GM06990 (cell line): ENCODE measurements at regions not wholly inside any gene's neighbourhood (a gene's known extent, or its start where the extent isn't known, plus 50 kb on each side); places are given as distances from the start of the nearest gene placed in this dataset.

Source experiments
- DNase-seq: peaks from one replicate; pipeline ENCODE4 v3.0.0-alpha.2; 2011; ENCODE audit not compliant: insufficient read length; ENCODE audit errors: extremely low read depth
- H3K27me3 ChIP-seq: replicated peaks from 2 replicates; pipeline ENCODE4 v1.6.0; 2011; ENCODE audit warnings: low read length; ENCODE audit not compliant: control insufficient read depth, insufficient read depth
- H3K36me3 ChIP-seq: 2 replicates; pipeline ENCODE4 v1.5.1; 2011; ENCODE audit warnings: low read length; ENCODE audit not compliant: control insufficient read depth, insufficient read depth
- H3K4me3 ChIP-seq: replicated peaks from 2 replicates; pipeline ENCODE4 v1.5.1; 2011; ENCODE audit warnings: low read depth, mild to moderate bottlenecking, control low read depth, low read length
- CTCF ChIP-seq: IDR thresholded peaks from 2 replicates; pipeline ENCODE4 v1.5.1; 2011; ENCODE audit warnings: low read length, control low read depth, mild to moderate bottlenecking, inconsistent platforms; ENCODE audit not compliant: insufficient read depth, poor library complexity, severe bottlenecking

- Histone ChIP-seq H3K4me3 (no peak overlapping the region), H3K36me3 (no peaks in the 10 kb centered on the region), H3K27me3 (no peaks in the 10 kb centered on the region)
- DNase-seq = no peak
- no peak for TF ChIP-seq CTCF
Measured at GRCh38 chr10:4632757-4633156, 193.2 kb upstream of the AKR1E2 start.

- Histone ChIP-seq H3K36me3 (no peaks in the 10 kb centered on the region), H3K27me3 (no peaks in the 10 kb centered on the region), H3K4me3 (no peak overlapping the region)
- no peak for DNase-seq
- no peak for TF ChIP-seq CTCF
Measured at GRCh38 chr10:4626919-4627318, 199.1 kb upstream of the AKR1E2 start.

- H3K27me3 ChIP-seq = no peaks in the 10 kb centered on the region
- DNase-seq = no peak
- TF ChIP-seq CTCF = no peak
- no peak overlapping the region for H3K4me3 ChIP-seq
- H3K36me3 ChIP-seq = no peaks in the 10 kb centered on the region
Measured at GRCh38 chr10:4623757-4624420, 202.1 kb upstream of the AKR1E2 start.

- no peak for TF ChIP-seq CTCF
- no peaks in the 10 kb centered on the region for H3K36me3 ChIP-seq
- H3K4me3 ChIP-seq = no peak overlapping the region
- no peaks in the 10 kb centered on the region for H3K27me3 ChIP-seq
- DNase-seq = no peak
Measured at GRCh38 chr10:4623200-4623599, 202.8 kb upstream of the AKR1E2 start.

GRCh38 chr10:4622384-4622783 is 203.6 kb upstream of the AKR1E2 start:
- DNase-seq = no peak
- Histone ChIP-seq H3K27me3 (no peaks in the 10 kb centered on the region), H3K4me3 (no peak overlapping the region), H3K36me3 (no peaks in the 10 kb centered on the region)
- TF ChIP-seq CTCF = no peak

- TF ChIP-seq CTCF = no peak
- no peak overlapping the region for H3K4me3 ChIP-seq
- H3K27me3 ChIP-seq = no peaks in the 10 kb centered on the region
- no peaks in the 10 kb centered on the region for H3K36me3 ChIP-seq
- no peak for DNase-seq
Measured at GRCh38 chr10:4617589-4617988, 208.4 kb upstream of the AKR1E2 start.
